WTC11 (cell line): ENCODE measurements at regions not wholly inside any gene's neighbourhood (a gene's known extent, or its start where the extent isn't known, plus 50 kb on each side); places are given as distances from the start of the nearest gene placed in this dataset.

Experiments
- ATAC-seq: fragments of 200-7000 bp; cut with Tn5 transposase; 2 replicates; pipeline ENCODE4 v1.10.0; 2021; ENCODE audit warnings: mild to moderate bottlenecking, moderate library complexity
- CTCF ChIA-PET: fragments of 300-600 bp; sonication (Branson Sonifier 250); formaldehyde crosslinking; loops from one replicate; lab custom pipeline; 2021; ENCODE audit warnings: antibody characterized with exemption; lab: Charles Lee
- POLR2A ChIA-PET: fragments of 350-600 bp; sonication (Branson Sonifier 250); formaldehyde crosslinking; loops from one replicate; lab custom pipeline; 2021; ENCODE audit warnings: antibody characterized with exemption; lab: Charles Lee
- DNase-seq: peaks from one replicate; pipeline ENCODE4 v3.0.0; 2021; ENCODE audit warnings: low spot score
- H3K27ac Mint-ChIP-seq: 2 replicates; pipeline ENCODE4 v1.8.0; 2021; ENCODE audit warnings: mixed read lengths
- H3K27me3 Mint-ChIP-seq: 2 replicates; pipeline ENCODE4 v1.8.0; 2021; ENCODE audit warnings: low read depth, mild to moderate bottlenecking, moderate library complexity, mixed read lengths
- H3K36me3 Mint-ChIP-seq: 2 replicates; pipeline ENCODE4 v1.8.0; 2021; ENCODE audit warnings: mixed read lengths
- H3K4me1 Mint-ChIP-seq: 2 replicates; pipeline ENCODE4 v1.8.0; 2022; ENCODE audit warnings: mixed read lengths
- H3K4me3 Mint-ChIP-seq: 2 replicates; pipeline ENCODE4 v1.8.0; 2021; ENCODE audit warnings: mild to moderate bottlenecking, moderate library complexity, mixed read lengths
- H3K9me3 Mint-ChIP-seq: 2 replicates; pipeline ENCODE4 v1.8.0; 2021; ENCODE audit warnings: mixed read lengths
- AFF4 ChIP-seq: sonication (generic); formaldehyde crosslinking; IDR thresholded peaks from 2 replicates; pipeline ENCODE4 v1.8.1; 2023; ENCODE audit warnings: mild to moderate bottlenecking, missing genetic modification reagents, borderline replicate concordance
- AR ChIP-seq: fragments of 250-450 bp; sonication (Bioruptor Pico); IDR thresholded peaks from 2 replicates; pipeline ENCODE4 v1.9.0; 2021; ENCODE audit warnings: mild to moderate bottlenecking
- CREM ChIP-seq: sonication (generic); formaldehyde crosslinking; IDR thresholded peaks from 2 replicates; pipeline ENCODE4 v1.8.1; 2022; ENCODE audit warnings: mild to moderate bottlenecking, missing genetic modification reagents, moderate library complexity
- E2F5 ChIP-seq: sonication (generic); formaldehyde crosslinking; IDR thresholded peaks from 2 replicates; pipeline ENCODE4 v1.8.1; 2022; ENCODE audit warnings: mild to moderate bottlenecking, moderate library complexity, missing genetic modification reagents
- EMX1 ChIP-seq: fragments of 250-450 bp; sonication (Bioruptor Pico); IDR thresholded peaks from 2 replicates; pipeline ENCODE4 v1.8.0; 2021; ENCODE audit warnings: mild to moderate bottlenecking
- FOXJ3 ChIP-seq: sonication (generic); formaldehyde crosslinking; IDR thresholded peaks from 2 replicates; pipeline ENCODE4 v1.9.0; 2021; ENCODE audit warnings: missing genetic modification reagents, mild to moderate bottlenecking, borderline replicate concordance
- HMGA2 ChIP-seq: fragments of 250-450 bp; sonication (Bioruptor Pico); IDR thresholded peaks from 2 replicates; pipeline ENCODE4 v1.4.0; 2021; ENCODE audit warnings: mild to moderate bottlenecking, moderate library complexity
- KAT7 ChIP-seq: sonication (generic); formaldehyde crosslinking; IDR thresholded peaks from 2 replicates; pipeline ENCODE4 v1.8.1; 2023; ENCODE audit warnings: missing genetic modification reagents, mild to moderate bottlenecking, borderline replicate concordance
- NR1H2 ChIP-seq: sonication (generic); formaldehyde crosslinking; IDR thresholded peaks from 2 replicates; pipeline ENCODE4 v1.9.0; 2021; ENCODE audit warnings: mild to moderate bottlenecking, moderate library complexity, missing genetic modification reagents
- RELA ChIP-seq: sonication (generic); formaldehyde crosslinking; IDR thresholded peaks from 2 replicates; pipeline ENCODE4 v1.8.1; 2022; ENCODE audit warnings: missing genetic modification reagents, mild to moderate bottlenecking, borderline replicate concordance
- RORB ChIP-seq: fragments of 250-450 bp; sonication (Bioruptor Pico); IDR thresholded peaks from 2 replicates; pipeline ENCODE4 v1.9.0; 2021; ENCODE audit warnings: mild to moderate bottlenecking
- SOX15 ChIP-seq: fragments of 250-450 bp; sonication (Bioruptor Pico); IDR thresholded peaks from 2 replicates; pipeline ENCODE4 v1.9.0; 2021; ENCODE audit warnings: mild to moderate bottlenecking
- ZNF263 ChIP-seq: sonication (generic); formaldehyde crosslinking; IDR thresholded peaks from 2 replicates; pipeline ENCODE4 v1.8.1; 2022; ENCODE audit warnings: low read depth, mild to moderate bottlenecking, moderate library complexity, missing genetic modification reagents
- ZNF396 ChIP-seq: fragments of 250-450 bp; sonication (Bioruptor Pico); IDR thresholded peaks from 2 replicates; pipeline ENCODE4 v1.8.0; 2021; ENCODE audit warnings: mild to moderate bottlenecking, moderate library complexity, borderline replicate concordance
- ZNF423 ChIP-seq: fragments of 250-450 bp; sonication (Bioruptor Pico); IDR thresholded peaks from 2 replicates; pipeline ENCODE4 v2.1.2; 2022; ENCODE audit warnings: mild to moderate bottlenecking, moderate library complexity
- TF ChIP-seq, protein P1 (sequence below): fragments of 200-600 bp; IDR thresholded peaks from 2 replicates; pipeline ENCODE4 v1.8.0; 2022; ENCODE audit warnings: antibody characterized with exemption

- no peak for DNase-seq
- no peaks in the 10 kb centered on the region for H3K36me3 Mint-ChIP-seq
- no peaks in the 10 kb centered on the region for H3K27me3 Mint-ChIP-seq
- no peak overlapping the region for H3K4me3 Mint-ChIP-seq
- TF ChIP-seq SOX15 (no peak), ZNF396 (CRISPR knock-in tag) (no peak), RORB (CRISPR knock-in tag) (no peak), KAT7 (CRISPR knock-in tag) (no peak), AFF4 (CRISPR knock-in tag) (no peak), EMX1 (CRISPR knock-in tag) (no peak), CREM (CRISPR knock-in tag) (no peak), AR (CRISPR knock-in tag) (no peak), NR1H2 (CRISPR knock-in tag) (no peak), RELA (CRISPR knock-in tag) (no peak), FOXJ3 (CRISPR knock-in tag) (no peak)
- TF ChIP-seq, protein P1, sequence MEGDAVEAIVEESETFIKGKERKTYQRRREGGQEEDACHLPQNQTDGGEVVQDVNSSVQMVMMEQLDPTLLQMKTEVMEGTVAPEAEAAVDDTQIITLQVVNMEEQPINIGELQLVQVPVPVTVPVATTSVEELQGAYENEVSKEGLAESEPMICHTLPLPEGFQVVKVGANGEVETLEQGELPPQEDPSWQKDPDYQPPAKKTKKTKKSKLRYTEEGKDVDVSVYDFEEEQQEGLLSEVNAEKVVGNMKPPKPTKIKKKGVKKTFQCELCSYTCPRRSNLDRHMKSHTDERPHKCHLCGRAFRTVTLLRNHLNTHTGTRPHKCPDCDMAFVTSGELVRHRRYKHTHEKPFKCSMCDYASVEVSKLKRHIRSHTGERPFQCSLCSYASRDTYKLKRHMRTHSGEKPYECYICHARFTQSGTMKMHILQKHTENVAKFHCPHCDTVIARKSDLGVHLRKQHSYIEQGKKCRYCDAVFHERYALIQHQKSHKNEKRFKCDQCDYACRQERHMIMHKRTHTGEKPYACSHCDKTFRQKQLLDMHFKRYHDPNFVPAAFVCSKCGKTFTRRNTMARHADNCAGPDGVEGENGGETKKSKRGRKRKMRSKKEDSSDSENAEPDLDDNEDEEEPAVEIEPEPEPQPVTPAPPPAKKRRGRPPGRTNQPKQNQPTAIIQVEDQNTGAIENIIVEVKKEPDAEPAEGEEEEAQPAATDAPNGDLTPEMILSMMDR = no peak
- H3K4me1 Mint-ChIP-seq = peaks cover 11% of the 10 kb centered on the region
- no peaks in the 10 kb centered on the region for H3K9me3 Mint-ChIP-seq
- CTCF ChIA-PET = no interaction called here
- no peak overlapping the region for H3K27ac Mint-ChIP-seq
- POLR2A ChIA-PET = no interaction called here
- ATAC-seq = no peak
These were observed 738.6 kb downstream of the TRAM1L1 start for GRCh38 chr4:116346750-116347149.

DNA sequence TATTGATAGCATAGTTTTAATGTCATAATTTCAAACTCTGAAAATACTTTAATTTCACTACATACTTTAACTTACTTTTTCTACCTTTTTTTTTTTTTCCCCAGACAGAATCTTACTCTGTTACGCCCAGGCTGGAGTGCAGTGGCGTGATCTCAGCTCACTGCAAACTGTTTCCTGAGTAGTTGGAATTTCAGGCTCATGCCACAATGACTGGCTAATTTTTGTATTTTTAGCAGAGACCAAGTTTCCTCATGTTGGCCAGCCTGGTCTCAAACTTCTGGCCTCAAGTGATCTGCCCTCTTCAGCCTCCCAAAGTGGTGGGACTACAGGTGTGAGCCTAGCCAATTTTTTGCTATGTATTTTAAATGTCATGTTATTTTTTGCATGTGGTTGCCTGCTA is 741.6 kb downstream of the TRAM1L1 start:
- no peaks in the 10 kb centered on the region for H3K36me3 Mint-ChIP-seq
- no peaks in the 10 kb centered on the region for H3K27me3 Mint-ChIP-seq

More for the DNA sequence above, 741.6 kb downstream of the TRAM1L1 start:
- POLR2A ChIA-PET = no interaction called here
- Mint-ChIP-seq H3K4me1 (no peaks in the 10 kb centered on the region), H3K4me3 (no peak overlapping the region)
- no peak for DNase-seq
- TF ChIP-seq HMGA2 (CRISPR knock-in tag) = no peak
- no peak for TF ChIP-seq RORB (CRISPR knock-in tag)
- no peak for TF ChIP-seq NR1H2 (CRISPR knock-in tag)
- no peak for TF ChIP-seq ZNF263 (CRISPR knock-in tag)
- no peak for TF ChIP-seq E2F5 (CRISPR knock-in tag)
- no peak for TF ChIP-seq ZNF423 (CRISPR knock-in tag)
- TF ChIP-seq, all 79 proteins: peak for 0
- Mint-ChIP-seq H3K27ac (no peak overlapping the region), H3K9me3 (no peaks in the 10 kb centered on the region)
- no peak for ATAC-seq
- CTCF ChIA-PET = no interaction called here
